ENCODE measurements at regions not wholly inside any gene's neighbourhood (a gene's known extent, or its start where the extent isn't known, plus 50 kb on each side); places are given as distances from the start of the nearest gene placed in this dataset.
"Not testable (repeated sequence)": the region's sequence is repeated elsewhere in the genome, so short reads cannot be mapped to it uniquely, and the experiment has no call there.

DNA sequence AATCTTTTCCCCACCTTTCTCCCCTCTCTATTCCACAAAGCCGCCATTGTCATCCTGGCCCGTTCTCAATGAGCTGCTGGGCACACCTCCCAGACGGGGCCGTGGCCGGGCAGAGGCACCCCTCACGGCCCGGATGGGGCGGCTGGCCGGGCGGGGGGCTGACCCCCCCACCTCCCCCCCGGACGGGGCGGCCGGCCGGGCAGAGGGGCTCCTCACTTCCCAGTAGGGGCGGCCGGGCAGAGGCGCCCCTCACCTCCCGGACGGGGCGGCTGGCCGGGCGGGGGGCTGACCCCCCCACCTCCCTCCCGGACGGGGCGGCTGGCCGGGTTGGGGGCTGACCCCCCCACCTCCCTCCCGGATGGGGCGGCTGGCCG is 85.6 kb downstream of the OR2B2 start:
- DNase-seq (ENCODE audit: low spot score) = not testable (repeated sequence)

DNA sequence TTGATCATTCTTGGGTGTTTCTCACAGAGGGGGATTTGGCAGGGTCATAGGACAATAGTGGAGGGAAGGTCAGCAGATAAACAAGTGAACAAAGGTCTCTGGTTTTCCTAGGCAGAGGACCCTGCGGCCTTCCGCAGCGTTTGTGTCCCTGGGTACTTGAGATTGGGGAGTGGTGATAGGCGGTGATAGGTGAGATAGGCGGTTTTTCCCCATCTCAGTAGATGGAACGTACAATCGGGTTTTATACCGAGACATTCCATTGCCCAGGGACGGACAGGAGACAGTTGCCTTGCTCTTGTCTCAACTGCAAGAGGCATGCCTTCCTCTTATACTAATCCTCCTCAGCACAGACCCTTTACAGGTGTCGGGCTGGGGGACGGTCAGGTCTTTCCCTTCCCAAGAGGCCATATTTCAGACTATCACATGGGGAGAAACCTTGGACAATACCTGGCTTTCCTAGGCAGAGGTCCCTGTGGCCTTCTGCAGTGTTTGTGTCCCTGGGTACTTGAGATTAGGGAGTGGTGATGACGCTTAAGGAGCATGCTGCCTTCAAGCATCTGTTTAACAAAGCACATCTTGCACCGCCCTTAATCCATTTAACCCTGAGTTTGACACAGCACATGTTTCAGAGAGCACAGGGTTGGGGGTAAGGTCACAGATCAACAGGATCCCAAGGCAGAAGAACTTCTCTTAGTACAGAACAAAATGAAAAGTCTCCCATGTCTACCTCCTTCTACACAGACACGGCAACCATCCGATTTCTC is 86.2 kb downstream of the OR2B2 start:
- not testable (repeated sequence) for DNase-seq (ENCODE audit: low spot score)

DNA sequence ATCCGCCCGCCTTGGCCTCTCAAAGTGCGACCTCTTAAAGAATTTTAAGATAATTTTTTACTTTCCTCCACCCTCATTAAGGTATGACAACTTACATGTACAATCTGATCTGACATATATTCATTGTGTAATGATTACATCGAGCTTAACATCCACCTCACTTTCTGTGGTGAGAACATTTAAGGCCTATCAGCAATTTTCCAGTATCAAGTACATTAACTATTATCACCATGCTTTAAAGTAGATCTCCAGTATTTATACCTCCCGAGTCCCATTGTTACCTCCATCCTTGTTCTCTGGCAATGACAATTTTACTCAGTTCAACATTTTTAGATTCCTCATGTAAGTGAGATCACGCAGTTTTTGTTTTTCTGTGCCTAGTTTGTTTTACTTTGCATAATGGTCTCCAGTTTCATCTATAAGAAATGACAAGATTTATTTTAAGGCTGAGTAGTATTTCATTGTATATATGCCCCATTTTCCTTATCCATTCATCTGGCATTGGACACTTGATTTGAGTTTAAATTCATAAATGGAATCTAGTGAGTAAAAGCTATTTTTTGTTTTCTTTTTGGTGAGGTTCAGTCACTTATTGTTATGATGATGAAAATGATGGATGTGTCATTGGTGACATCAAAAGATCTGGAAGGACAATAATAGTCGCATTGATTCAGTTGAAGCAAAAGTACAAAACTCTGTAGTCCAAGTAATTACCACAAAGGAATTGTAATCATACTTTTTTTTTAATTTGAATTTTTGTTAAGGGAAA is 87.0 kb downstream of the OR2B2 start:
- no peak for DNase-seq (ENCODE audit: low spot score)

DNA sequence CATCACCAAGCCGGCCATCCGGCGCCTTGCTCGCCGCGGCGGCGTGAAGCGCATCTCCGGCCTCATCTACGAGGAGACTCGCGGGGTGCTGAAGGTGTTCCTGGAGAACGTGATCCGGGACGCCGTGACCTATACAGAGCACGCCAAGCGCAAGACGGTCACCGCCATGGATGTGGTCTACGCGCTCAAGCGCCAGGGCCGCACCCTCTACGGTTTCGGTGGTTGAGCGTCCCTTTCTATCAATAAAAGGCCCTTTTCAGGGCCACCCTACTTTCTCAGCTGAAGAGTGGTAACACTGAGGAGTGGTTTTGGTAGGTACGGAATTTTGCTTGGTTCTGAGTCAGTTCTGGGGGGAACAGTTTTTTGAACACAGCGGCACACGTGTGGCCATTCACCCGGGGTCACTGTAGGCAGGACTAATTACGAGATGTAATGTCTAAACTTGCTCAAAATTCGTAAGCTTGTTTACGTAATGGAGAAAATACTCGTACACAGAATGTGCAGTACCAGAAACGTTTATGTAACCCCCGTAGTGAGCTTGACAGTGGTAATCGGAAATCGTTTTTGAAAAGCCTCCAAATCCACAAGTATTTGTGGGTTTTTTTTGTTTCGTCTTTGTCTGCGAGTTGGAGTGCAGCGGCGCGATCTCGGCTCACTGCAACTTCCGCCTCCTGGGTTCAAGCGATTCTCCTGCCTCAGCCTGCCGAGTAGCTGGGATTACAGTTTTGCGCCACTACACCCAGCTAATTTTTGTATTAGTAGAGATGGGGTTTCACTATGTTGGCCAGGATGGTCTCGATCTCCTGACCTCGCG is 87.8 kb downstream of the OR2B2 start:
- peak; percentile 16 for DNase-seq (ENCODE audit: low spot score)

DNA sequence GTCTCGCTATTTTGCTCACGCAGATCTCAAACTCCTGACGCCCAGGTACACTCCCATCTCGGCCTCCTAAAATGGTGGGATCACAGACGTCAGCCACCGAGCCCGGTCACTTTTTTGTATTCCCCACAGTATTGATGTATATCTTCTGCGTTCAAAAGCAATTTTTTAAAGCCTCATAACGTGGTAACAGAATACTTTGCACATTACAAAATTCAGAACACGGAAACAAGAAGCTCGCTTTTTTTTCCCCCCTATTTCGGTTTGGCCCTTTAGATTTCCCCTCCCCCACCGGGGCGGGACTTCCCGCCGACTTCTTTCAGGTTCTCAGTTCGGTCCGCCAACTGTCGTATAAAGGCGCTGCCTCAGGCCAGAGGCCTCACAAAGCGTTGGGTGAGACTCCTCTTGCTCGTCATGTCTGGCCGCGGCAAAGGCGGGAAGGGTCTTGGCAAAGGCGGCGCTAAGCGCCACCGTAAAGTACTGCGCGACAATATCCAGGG is 88.4 kb downstream of the OR2B2 start:
- peak; percentile 70 for DNase-seq (ENCODE audit: low spot score)

DNA sequence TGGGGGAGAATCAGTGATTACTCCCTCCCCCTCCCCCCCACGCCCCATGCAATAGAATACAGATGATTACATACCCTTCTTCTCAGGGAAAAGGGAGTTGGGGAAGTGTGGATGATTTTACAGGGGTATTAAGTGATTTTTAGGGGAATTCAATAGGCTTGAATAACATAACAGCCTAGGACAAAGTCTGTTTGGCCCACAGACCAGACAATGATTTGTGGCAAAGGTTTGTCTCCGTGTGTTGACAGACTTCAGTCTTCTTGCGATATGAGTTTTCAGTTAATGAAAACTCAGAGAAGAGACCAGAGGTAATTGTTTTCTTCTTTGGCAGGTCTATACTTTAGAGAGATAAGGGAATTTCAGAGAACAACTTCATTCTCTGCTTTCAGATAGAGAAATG is 95.3 kb downstream of the OR2B2 start:
- no peak for DNase-seq (ENCODE audit: low spot score)

DNA sequence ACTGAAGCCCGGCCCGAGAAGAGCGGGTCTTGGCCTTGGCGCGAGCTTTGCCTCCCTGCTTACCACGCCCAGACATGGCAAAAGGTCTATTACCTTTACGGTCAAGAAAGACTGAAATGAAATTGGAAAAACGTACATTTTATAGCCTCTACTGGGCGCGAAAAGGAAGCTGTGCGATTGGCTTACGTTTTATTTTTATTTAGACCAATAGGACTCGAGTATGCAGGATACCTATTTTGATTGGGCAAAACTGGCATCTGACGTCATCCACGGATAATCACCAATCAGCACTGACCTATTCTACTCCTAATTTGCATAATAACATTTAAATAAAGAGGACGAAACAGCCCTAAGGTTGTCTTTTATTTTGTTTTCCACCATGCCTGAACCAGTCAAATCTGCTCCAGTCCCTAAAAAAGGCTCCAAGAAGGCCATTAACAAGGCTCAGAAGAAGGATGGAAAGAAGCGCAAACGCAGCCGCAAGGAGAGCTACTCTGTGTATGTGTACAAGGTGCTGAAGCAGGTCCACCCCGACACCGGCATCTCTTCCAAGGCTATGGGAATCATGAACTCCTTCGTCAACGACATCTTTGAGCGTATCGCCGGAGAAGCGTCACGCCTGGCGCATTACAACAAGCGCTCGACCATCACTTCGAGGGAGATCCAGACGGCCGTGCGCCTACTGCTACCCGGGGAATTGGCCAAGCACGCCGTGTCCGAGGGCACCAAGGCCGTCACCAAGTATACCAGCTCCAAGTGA is 97.4 kb downstream of the OR2B2 start:
- DNase-seq (ENCODE audit: low spot score) = peak; percentile 92

DNA sequence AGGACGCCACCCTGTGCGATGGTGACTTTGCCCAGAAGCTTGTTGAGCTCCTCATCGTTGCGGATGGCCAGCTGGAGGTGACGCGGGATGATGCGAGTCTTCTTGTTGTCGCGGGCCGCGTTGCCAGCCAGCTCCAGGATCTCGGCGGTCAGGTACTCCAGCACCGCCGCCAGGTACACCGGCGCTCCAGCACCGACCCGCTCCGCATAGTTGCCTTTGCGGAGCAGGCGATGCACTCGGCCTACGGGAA is 97.9 kb downstream of the OR2B2 start:
- DNase-seq (ENCODE audit: low spot score) = not testable (repeated sequence)

- DNase-seq (ENCODE audit: low spot score) = no peak
These were observed 99.2 kb downstream of the OR2B2 start for GRCh38 chr6:27812805-27813492.

DNA sequence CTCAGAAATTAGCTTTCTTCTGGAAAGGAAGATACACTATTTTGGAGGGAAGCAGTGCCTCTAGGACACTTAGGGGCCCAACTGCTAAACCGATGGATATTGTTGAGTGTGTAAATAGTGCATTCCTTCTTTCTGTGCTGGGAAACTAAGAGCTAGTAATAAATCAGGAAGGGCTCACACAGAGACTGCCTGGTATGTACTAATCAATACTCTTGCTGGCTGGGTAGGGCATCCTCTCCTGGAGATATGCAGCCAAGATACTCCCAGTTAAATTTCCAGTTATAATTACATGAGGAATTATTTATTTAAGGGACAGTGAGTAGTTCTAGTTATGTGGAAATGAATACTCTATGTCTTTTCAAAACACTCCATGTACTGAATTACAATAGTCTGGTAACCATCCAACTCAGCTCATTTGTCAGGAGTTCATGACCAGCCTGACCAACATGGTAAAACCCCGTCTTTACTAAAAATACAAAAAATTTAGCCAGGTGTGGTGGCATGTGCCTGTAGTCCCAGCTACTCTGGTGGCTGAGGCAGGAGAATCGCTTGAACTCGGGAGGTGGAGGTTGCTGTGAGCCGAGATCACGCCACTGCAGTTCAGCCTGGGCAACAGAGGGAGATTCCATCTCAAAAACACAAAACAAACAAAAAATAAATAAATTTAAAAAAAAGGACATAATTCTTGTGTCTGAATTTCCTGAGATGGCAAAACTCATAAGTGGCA is 100.0 kb downstream of the OR2B2 start:
- DNase-seq (ENCODE audit: low spot score) = no peak

GRCh38 chr6:27811451-27811772 is 100.8 kb downstream of the OR2B2 start:
- DNase-seq (ENCODE audit: low spot score) = no peak

DNA sequence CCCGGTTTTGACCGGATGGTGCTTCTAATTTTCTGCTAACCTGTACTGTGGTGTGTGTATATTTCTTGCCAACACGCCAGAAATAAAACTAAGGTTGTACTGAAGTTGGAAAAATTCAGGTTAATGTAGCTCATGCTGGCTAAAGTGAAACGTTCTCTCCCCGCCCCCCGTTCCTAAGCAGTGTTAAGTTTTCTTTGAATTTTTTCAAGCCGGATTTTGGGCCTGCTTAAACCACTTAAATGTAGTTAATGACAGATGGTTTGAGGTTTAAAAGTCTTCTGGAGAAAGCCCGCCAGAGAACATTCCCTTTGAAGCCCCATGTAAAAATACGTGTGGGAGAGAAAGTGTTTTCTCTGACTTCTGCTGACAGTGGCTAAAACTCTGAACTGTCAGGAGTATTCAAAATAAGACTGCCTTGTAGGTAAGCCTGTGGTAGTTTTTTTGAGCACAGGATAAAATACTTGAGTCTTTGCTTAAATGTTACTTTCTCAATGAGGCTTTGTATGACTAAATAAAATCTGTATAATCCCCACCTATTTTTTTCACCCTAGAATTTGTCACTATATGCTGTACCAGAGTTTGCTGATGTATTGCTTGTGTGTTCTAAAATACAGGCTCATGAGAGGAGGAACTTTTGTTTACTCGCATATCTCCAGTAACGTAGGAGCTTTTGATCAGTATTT is 101.3 kb downstream of the OR2B2 start:
- DNase-seq (ENCODE audit: low spot score) = no peak

DNA sequence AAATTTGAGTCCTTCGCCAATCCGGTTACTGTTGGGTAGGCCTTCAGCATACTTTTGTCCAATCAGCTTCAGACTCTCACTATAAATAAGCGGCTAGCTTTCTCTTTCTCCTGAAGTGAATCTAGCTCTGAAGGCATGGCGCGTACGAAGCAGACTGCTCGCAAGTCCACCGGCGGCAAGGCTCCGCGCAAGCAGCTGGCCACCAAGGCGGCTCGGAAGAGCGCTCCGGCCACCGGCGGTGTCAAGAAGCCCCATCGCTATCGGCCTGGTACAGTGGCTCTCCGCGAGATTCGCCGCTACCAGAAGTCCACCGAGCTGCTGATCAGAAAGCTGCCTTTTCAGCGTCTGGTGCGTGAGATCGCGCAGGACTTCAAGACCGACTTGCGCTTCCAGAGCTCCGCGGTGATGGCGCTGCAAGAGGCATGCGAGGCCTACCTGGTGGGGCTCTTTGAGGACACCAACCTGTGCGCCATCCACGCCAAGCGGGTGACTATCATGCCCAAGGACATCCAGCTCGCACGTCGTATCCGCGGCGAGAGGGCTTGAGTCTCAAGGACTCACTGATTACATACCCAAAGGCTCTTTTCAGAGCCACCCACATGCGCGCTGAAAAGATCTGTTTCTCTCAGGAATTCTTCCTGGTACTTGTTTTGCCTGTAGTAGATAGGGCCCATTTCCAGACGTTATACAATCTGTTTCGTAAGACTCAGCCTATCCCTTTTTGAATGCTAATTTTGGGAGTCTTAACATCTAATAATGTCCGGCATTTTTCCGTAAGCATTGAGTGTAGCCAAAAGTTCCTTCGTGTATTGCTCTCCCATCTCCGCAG is 102.0 kb downstream of the OR2B2 start:
- peak; percentile 90 for DNase-seq (ENCODE audit: low spot score)

- no peak for DNase-seq (ENCODE audit: low spot score)
These were observed 102.9 kb downstream of the OR2B2 start for GRCh38 chr6:27809067-27809938.

DNA sequence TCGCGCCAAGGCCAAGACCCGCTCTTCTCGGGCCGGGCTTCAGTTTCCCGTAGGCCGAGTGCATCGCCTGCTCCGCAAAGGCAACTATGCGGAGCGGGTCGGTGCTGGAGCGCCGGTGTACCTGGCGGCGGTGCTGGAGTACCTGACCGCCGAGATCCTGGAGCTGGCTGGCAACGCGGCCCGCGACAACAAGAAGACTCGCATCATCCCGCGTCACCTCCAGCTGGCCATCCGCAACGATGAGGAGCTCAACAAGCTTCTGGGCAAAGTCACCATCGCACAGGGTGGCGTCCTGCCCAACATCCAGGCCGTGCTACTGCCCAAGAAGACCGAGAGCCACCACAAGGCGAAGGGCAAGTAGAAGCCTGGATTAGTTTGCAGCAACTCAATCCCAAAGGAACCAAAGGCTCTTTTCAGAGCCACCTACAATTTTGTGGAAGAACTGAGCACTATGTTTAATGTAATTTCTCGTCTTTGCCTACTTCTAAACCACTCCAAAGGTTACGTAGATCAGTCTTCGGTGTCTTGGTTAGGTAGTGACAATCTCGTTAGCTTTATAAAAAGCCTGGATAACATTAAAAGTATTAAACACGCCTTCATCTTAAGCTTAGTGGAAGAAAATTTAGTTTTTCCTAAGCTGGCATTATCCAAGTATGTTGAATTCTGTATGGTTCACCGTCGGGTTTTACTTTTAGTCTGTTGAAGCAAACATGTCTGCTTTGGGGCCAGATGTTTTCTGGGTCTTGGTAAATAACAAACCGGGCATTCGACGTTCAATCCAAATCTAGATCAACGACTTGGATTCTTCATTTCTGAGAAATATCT is 103.7 kb downstream of the OR2B2 start:
- DNase-seq (ENCODE audit: low spot score) = not testable (repeated sequence)

DNA sequence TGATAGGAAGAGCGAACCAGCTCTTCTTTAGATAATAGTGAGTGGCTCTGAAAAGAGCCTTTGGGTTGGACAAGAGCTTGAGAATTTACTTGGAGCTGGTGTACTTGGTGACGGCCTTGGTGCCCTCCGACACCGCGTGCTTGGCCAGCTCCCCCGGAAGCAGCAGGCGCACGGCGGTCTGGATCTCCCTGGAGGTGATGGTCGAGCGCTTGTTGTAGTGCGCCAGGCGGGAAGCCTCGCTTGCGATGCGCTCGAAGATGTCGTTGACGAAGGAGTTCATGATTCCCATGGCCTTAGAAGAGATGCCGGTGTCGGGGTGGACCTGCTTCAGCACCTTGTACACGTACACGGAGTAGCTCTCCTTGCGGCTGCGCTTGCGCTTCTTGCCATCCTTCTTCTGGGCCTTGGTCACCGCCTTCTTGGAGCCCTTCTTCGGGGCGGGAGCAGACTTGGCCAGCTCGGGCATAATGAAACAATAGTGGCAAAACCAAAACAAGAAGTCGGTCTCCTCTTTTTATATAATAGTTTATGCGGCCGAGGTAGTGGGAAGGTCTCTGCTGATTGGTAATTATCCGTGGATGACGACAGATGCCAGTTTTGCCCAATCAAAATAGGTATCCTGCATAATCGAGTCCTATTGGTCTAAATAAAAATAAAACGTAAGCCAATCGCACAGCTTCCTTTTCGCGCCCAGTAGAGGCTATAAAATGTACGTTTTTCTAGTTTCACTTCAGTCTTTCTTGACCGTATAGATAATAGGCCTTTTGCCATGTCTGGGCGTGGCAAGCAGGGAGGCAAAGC is 104.6 kb downstream of the OR2B2 start:
- peak; percentile 91 for DNase-seq (ENCODE audit: low spot score)
